Limb (tissue), 2 donors: ENCODE measurements at regions not wholly inside any gene's neighbourhood (a gene's known extent, or its start where the extent isn't known, plus 50 kb on each side); places are given as distances from the start of the nearest gene placed in this dataset.
"Not testable (repeated sequence)": the region's sequence is repeated elsewhere in the genome, so short reads cannot be mapped to it uniquely, and the experiment has no call there.

Source experiments
- DNase-seq, 2 donors: peaks; one replicate each; pipeline ENCODE4 v3.0.0-alpha.2; 2016; ENCODE audit errors: extremely low spot score in 2 of 2

GRCh38 chr2:133878326-133878725 lies 310.1 kb upstream of the NCKAP5 start:
- DNase-seq = no peak

GRCh38 chr2:133879703-133880102 lies 311.4 kb upstream of the NCKAP5 start:
- DNase-seq = no peak

- DNase-seq = not testable (repeated sequence)
Observed at GRCh38 chr2:133882159-133882558, 313.9 kb upstream of the NCKAP5 start.

- DNase-seq = peak in 1 of 2 donors; percentile 44
Observed at GRCh38 chr2:133884739-133885381, 316.6 kb upstream of the NCKAP5 start.

- DNase-seq = no peak
Observed at GRCh38 chr2:133885847-133886246, 317.6 kb upstream of the NCKAP5 start.

- peak; percentile 74 to 75 for DNase-seq
Observed at GRCh38 chr2:133886735-133887675, 318.7 kb upstream of the NCKAP5 start.

GRCh38 chr2:133887676-133888040 lies 319.4 kb upstream of the NCKAP5 start:
- DNase-seq = no peak

- no peak for DNase-seq
Observed at GRCh38 chr2:133888107-133888506, 319.8 kb upstream of the NCKAP5 start.

- no peak for DNase-seq
Observed at GRCh38 chr2:133888621-133889219, 320.5 kb upstream of the NCKAP5 start.

GRCh38 chr2:133892352-133892913 lies 324.2 kb upstream of the NCKAP5 start:
- no peak for DNase-seq

- DNase-seq = no peak
Observed at GRCh38 chr2:133894429-133894828, 326.2 kb upstream of the NCKAP5 start.

- not testable (repeated sequence) for DNase-seq
Observed at GRCh38 chr2:133897838-133898237, 329.6 kb upstream of the NCKAP5 start.

GRCh38 chr2:133900909-133901308 lies 332.6 kb upstream of the NCKAP5 start:
- DNase-seq = no peak

GRCh38 chr2:133906396-133906795 lies 338.1 kb upstream of the NCKAP5 start:
- DNase-seq = no peak

- DNase-seq = no peak
Observed at GRCh38 chr2:133906926-133907325, 338.7 kb upstream of the NCKAP5 start.

GRCh38 chr2:133908171-133908570 lies 339.9 kb upstream of the NCKAP5 start:
- DNase-seq = no peak

- no peak for DNase-seq
Observed at GRCh38 chr2:133918141-133918540, 335.7 kb upstream of the MGAT5 start.

GRCh38 chr2:133919285-133919684 lies 334.6 kb upstream of the MGAT5 start:
- no peak for DNase-seq

- no peak for DNase-seq
Observed at GRCh38 chr2:133927894-133928293, 326.0 kb upstream of the MGAT5 start.

GRCh38 chr2:133936096-133936495 lies 317.8 kb upstream of the MGAT5 start:
- no peak for DNase-seq

GRCh38 chr2:133936601-133937000 lies 317.3 kb upstream of the MGAT5 start:
- DNase-seq = no peak

- no peak for DNase-seq
Observed at GRCh38 chr2:133937669-133938068, 316.2 kb upstream of the MGAT5 start.
